T1000 (cell line): ENCODE measurements at regions not wholly inside any gene's neighbourhood (a gene's known extent, or its start where the extent isn't known, plus 50 kb on each side); places are given as distances from the start of the nearest gene placed in this dataset.
"Not testable (repeated sequence)": the region's sequence is repeated elsewhere in the genome, so short reads cannot be mapped to it uniquely, and the experiment has no call there.

Experiments used
- DNase-seq: peaks from one replicate; lab custom pipeline; 2025; ENCODE audit warnings: mixed read lengths; lab: John Stamatoyannopoulos, UW

GRCh38 chr6:49370518-49370917 is 92.5 kb downstream of the MMUT start:
- DNase-seq = no peak

GRCh38 chr6:49366539-49366938 is 96.5 kb downstream of the MMUT start:
- no peak for DNase-seq

- no peak for DNase-seq
These were observed 114.5 kb downstream of the MMUT start for GRCh38 chr6:49348561-49348960.

- no peak for DNase-seq
These were observed 120.6 kb downstream of the MMUT start for GRCh38 chr6:49342410-49342809.

DNA sequence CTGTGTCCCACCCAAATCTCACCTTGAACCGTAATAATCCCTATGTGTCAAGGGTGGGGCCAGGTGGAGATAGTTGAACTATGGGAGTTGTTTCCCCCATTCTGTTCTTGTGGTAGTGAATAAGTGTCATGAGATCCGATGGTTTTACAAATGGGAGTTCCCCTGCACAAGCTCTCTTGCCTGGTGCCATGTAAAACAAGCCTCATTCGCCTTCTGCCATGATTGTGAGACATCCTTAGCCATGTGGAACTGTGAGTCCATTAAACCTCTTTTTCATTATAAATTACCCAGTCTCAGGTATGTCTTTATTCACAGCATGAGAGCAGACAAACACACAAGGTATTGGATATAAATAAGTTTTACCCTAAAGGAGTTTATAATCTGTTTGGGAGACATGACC is 121.2 kb downstream of the MMUT start:
- no peak for DNase-seq

DNA sequence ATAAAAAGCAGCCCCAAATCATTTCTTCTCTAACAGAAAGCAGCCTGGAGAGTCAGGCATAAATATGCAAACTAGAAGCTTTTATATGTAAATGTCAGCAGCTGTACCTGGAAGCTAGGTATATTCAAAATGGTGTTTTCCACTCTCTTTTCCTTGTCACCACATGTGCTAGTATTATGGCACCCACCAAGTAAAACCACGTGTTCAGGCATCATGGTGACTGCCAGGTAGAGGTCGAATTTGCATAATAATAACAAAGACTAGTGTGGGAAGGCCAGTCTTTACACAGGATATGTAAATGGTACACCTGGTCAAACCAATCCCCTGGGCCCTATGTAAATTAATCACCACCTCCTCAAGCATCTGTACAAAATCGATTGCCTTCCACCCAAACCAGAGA is 124.0 kb downstream of the MMUT start:
- DNase-seq = no peak

- no peak for DNase-seq
These were observed 126.4 kb downstream of the MMUT start for GRCh38 chr6:49336514-49337131.

GRCh38 chr6:49333345-49334125 is 129.5 kb downstream of the MMUT start:
- no peak for DNase-seq

GRCh38 chr6:49332781-49333180 is 130.3 kb downstream of the MMUT start:
- no peak for DNase-seq

GRCh38 chr6:49329186-49329585 is 133.9 kb downstream of the MMUT start:
- DNase-seq = no peak

DNA sequence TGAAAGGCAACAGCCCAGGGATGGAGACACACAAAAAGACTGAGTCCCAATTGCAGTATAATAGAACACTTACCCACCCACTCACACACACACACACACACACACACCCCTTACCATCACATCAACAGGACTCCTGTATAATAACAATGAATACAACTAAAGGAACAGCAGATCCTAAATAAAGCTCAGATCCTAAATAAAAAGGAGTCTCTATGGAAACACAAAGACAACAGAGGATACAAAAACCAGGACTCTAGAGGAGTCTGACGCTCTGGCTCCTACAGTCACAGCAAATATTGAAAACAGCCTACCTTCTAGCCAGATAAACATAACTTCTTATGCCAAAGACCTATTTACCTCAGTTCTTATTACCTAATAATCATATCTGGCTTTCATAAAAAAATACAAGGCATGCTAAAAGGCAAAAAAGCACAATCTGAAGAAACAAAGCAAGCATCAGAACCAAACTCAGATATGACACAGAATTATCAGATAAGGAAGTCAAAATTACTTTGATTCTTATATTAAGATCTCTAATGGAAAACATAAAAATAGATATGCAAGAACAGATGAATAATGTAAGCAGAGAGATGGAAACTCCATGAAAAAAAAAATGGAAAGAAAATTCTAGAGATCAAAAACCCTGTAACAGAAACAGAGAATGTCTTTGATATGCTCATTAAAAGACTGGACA is 134.9 kb downstream of the MMUT start:
- DNase-seq = no peak

DNA sequence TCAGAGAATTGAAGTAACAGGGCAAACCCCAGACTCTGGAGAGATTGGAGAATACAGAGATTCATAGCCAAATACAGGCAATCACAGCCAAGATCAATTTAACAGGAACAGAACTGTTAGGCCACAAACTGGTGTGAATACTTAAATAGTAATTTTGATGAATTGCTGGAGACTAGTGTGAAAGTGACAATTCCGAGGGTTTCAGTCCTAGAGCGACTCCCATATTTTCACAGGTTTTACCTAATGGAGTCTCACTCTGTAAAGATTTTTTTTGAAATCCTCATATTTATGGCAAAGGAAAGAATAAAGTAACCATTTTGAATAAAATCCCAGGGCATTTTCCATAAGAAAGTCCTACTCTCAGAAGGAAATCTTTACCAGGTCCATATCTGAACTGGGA is 135.5 kb downstream of the MMUT start:
- no peak for DNase-seq

DNA sequence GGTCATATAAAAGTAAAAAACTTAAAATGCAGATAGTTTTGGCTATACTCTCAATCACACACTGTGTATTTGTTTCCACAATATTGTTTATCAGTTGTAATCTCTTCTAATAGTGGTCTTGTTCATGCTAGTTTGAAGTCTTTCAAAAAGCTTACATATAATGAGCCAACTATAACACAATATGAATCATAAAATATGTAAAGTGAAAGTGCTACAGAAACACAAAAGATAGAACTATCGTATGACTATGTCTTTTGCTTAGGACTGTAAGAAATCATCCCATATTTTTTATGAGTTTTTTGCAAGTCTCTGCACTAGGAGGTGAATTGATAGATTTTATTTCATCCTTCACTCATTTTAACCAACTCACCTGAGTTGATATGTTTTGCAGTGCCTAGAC is 136.0 kb downstream of the MMUT start:
- DNase-seq = no peak

- DNase-seq = no peak
These were observed 136.7 kb downstream of the MMUT start for GRCh38 chr6:49326347-49326746.

- DNase-seq = no peak
These were observed 137.2 kb downstream of the MMUT start for GRCh38 chr6:49325891-49326290.

- DNase-seq = no peak
These were observed 140.2 kb downstream of the MMUT start for GRCh38 chr6:49322861-49323260.

DNA sequence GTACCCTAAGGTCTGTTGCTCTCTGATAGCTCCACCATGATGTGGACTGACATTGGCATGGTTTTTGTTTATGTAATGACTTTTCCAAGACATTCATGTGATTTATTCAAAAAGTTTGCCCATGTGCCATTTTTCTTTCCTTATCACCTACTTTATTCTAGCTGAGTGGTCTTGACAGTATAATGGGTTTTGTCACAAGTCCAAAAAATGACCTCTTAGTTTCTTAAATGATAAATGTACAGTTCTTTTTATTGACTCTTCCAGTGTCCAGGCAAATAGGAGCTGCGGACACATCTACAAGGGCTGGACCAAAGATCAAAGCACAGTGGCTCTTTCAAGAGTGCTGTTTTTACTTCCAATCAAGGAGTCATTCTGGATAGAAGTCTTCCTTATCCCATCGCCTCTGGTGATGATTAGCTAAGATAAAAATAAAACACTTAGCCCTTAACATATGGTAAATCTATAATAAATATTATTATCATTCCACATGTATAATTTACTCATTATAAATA is 141.4 kb downstream of the MMUT start:
- no peak for DNase-seq

- no peak for DNase-seq
These were observed 158.0 kb downstream of the MMUT start for GRCh38 chr6:49305010-49305409.

DNA sequence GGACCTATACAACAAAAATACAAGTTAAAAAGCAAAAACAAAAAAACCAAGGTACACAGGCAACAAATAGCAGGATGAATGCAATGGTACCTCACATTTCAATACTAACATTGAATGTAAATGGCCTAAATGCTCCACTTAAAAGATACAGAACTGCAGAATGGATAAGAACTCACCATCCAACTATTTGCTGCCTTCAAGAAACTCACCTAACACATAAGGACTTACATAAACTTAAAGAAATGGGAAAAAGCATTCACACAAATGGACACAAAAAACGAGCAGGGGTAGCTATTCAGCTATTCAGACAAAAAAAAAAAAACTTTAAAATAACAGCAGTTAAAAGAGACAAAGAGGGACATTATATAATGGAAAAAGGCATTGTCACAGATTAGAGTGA is 158.7 kb downstream of the MMUT start:
- not testable (repeated sequence) for DNase-seq

GRCh38 chr6:49300911-49301310 is 162.1 kb downstream of the MMUT start:
- no peak for DNase-seq

DNA sequence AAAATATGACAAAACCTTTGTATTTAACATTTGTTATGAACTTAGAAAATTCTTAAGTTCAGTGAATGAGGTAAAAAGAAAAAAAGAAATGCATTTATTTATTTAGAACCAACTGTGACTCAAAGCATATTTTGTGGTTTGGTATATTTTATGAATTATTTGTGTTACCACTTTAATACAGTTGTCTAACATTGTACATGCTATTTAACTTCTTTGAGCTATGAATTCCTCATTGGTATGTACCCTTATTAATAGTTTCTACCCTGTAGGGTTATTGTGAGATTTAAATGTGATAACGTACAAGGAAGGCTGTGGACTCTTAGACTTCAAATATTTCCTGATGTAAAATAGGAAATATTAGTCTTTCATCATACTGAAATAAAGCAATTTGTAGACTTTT is 162.6 kb downstream of the MMUT start:
- no peak for DNase-seq

- DNase-seq = no peak
These were observed 163.8 kb downstream of the MMUT start for GRCh38 chr6:49299279-49299678.

- no peak for DNase-seq
These were observed 178.9 kb downstream of the MMUT start for GRCh38 chr6:49284180-49284579.
